ENCODE measurements at regions not wholly inside any gene's neighbourhood (a gene's known extent, or its start where the extent isn't known, plus 50 kb on each side); places are given as distances from the start of the nearest gene placed in this dataset.
"Not testable (repeated sequence)": the region's sequence is repeated elsewhere in the genome, so short reads cannot be mapped to it uniquely, and the experiment has no call there.

DNA sequence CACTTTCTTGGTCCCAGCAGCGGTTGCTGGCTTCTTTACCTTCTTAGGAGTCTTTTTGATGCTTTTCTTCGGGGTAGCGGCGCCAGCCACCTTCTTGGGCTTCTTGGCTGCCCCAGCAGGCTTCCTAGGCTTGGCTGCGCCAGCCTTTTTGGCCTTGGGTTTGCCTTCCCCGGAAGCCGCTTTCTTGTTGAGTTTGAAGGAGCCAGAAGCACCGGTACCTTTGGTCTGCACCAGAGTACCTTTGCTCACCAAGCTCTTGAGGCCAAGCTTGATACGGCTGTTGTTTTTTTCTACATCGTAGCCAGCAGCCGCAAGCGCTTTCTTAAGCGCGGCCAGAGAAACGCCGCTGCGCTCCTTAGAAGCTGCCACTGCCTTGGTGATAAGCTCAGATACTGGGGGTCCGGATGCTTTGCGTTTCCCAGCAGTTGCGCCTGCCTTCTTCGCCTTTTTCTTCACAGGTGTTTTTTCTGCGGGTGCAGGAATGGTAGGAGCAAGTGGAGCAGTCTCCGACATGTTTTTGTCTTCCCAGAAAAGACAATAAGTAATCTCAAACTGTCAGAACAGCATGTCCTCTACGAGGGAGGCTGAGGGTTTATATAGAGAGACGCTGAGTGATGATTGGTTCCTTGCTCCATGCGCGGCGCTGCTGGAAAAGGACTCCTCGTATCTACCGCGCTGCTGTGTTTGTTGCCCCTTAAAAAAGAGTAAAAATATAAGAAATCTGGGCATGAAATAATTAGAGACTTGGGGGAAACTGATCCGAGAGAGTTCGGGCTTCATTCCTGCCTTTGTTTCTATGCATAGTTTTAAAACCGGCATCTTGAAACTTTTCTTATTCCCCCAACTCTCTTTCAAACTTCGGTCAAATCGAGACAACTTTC, 130.3 kb upstream of the BTN3A2 start:
- DNase-seq, result peak; percentile 72 to 90

DNA sequence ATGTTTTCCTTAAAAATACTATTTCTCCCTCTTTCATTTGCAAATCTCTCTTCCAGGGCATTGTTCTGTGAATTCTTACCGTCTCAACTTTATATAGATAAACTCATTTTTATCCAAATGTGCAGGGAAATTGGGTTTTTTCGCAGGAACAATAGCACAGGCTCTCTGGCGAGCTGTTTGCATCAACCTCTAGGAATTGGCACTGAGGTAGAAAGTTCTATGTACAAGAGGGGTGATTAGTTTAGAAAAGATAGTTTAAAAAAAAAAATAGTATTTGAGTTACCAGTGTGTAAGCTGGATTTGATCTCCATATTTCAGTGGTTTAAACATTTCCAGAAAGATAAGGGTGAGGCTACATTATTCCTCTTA, 129.7 kb upstream of the BTN3A2 start:
- no peak for DNase-seq

DNA sequence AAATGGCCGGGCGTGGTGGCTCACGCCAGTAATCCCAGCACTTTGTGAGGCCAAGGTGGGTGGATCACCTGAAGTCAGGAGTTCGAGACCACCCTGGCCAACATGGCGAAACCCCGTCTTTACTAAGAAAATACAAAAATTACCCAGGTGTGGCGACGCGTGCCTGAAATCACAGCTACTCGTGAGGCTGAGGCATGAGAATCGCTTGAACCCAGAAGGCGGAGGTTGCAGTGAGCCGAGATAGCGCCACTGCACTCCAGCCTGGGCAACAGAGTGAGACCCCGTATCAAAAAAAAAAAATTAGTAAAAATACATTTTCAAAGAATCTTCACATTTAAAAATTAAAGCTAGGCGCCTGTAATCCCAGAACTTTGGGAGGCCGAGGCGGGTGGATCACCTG, 125.6 kb upstream of the BTN3A2 start:
- DNase-seq, result not testable (repeated sequence)

DNA sequence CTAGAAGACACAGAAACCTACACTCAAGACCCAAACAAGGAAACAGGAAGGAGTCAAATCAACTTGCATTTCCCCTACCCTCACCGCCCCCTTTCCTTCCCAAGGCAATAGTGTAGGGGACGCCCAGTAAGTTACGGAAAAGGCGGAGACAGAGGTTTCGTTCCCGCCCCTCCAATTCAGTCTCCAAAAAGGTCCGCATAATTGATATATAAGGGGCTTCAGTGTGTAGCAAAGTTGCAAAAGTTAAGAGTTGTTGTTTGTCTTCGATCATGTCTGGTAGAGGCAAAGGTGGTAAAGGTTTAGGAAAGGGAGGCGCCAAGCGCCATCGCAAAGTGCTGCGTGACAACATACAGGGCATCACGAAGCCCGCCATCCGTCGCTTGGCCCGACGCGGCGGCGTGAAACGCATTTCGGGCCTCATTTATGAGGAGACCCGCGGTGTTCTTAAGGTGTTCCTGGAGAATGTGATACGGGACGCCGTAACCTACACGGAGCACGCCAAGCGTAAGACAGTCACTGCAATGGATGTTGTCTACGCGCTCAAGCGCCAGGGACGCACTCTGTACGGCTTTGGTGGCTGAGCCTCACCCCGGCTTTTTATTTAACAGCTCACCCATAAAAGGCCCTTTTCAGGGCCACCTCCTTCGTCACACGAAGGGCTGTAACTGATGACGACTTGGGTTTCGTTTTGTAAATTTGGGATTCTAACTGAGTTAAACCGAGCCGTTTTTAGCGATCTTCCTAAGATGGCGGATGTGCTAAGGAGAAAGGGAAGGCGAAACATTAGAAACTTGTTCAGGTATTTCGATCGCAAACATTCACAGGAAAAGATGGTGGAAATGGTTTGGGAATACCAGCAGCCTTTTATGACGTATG, 124.6 kb upstream of the BTN3A2 start:
- DNase-seq, result peak; percentile 84 to 91

DNA sequence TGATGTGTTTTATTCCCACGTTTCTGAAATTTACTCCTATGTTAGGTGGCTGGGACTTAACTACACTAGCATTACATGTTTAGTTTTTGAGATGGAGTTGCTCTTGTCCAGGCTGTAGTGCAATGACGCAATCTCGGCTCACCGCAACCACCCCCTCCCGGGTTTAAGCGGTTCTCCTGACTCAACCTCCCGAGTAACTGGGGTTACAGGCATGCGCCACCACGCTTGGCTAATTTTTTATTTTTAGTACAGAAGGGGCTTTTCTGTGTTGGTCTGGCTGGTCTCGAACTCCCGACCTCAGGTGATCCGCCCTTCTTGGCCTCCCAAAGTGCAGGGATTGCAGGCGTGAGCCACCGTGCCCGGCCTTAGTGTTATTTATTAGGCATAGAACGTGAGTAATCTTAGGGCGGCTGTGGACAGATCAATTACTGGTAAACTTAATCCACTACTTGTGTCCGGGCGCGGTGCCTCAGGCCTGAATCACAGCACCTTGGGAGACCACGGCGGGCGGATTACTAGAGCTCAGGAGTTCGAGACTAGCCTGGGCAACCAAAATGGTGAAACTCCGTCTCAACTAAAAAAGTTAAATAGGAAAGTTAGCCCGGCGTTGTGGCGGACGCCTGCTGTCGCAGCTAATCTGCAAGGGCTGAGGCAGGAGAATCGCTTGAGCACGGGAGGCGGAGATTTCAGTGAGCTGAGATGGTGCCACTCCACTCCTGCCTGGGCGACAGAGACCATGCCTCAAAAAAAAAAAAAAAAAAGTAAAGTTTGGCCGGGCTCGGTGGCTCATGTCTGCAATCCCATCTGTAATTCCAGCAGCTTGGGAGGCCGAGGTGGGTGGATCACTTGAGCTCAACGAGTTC, 123.7 kb upstream of the BTN3A2 start:
- DNase-seq, result peak; percentile 35 to 53

DNA sequence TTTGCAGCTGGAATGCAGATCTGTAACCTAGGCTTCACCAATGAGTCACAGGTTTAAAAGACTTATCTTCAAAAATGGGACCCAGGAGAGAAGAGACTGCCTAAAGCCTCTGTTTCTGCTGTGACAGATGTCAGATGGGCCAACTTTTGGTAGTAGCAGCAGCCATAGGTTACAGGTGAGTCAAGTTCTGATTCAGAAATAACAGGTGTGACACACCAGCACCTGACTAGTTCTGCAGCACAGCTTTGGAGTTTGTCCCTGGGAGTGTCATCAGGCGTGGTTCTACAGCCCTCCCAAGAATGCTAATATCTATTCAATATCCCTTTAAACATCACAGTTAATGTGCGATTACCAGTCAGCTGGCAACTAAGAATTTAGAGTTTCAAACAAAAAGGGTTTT, 121.9 kb upstream of the BTN3A2 start:
- DNase-seq, result no peak

DNA sequence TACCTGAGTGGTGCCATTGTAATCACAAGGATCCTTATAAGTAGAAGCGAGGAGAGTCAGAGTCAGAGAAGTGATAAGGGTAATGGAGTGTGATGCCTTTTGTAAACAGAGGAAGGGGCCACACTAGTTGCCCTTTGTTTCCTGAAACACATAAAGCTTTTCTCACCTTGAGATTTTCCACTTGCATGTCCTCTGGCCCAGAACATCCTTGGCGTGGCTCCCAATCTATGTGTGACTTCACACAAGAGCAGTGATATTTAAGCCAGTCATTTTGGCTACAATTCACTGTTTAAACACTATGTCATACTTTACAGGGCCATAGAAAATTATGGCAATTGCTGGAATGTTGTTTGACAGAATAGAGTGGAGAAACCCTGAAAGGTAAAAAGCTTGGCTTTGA, 121.2 kb upstream of the BTN3A2 start:
- DNase-seq, result no peak

DNA sequence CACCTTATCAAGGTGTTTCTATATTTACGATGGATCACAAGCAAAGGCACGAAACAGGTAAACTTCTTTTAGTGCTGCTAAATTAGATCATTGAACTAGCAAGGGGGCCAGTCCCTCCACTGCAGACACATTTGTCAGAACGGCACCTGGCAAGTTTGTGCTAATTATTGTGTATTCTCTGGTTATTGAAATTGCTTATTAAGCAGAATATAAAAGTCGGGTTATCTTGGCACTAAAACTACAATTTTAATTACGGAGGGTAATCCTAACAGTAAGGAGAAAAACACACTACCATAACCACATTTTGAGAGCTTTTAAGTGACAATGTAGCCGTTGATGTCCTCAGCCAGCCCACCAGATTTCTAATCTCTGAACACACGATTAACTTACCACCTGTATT, 118.9 kb upstream of the BTN3A2 start:
- no peak for DNase-seq

DNA sequence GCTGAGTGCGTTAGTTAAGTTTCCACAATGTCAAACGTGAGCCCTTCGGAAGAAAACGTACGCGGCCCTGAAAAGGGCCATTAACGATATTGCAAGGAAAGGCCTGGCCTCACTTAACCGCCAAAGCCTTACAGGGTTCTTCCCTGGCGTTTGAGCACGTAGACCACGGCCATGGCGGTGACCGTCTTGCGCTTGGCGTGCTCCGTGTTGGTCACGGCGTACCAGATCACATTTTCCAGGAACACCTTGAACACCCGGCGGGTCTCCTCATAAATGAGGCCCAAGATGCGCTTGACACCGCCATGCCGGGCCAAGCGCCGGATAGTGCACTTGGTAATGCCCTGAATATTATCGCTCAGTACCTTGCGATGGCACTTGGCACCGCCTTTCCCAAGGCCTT, 118.4 kb upstream of the BTN3A2 start:
- no peak for DNase-seq

DNA sequence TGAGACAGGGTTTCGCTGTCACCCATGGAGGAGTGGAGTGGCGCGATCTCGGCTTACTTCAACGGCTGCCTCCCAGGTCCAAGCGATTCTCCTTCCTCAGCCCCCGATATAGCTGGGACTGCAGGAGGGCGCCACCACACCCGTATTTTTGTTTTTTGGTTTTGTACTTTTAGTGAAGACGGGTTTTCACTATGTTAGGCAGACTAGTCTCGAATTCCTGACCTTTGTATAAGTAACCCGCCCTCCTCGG, 115.4 kb upstream of the BTN3A2 start:
- DNase-seq, result peak in 1 of 2 donors; percentile 39

DNA sequence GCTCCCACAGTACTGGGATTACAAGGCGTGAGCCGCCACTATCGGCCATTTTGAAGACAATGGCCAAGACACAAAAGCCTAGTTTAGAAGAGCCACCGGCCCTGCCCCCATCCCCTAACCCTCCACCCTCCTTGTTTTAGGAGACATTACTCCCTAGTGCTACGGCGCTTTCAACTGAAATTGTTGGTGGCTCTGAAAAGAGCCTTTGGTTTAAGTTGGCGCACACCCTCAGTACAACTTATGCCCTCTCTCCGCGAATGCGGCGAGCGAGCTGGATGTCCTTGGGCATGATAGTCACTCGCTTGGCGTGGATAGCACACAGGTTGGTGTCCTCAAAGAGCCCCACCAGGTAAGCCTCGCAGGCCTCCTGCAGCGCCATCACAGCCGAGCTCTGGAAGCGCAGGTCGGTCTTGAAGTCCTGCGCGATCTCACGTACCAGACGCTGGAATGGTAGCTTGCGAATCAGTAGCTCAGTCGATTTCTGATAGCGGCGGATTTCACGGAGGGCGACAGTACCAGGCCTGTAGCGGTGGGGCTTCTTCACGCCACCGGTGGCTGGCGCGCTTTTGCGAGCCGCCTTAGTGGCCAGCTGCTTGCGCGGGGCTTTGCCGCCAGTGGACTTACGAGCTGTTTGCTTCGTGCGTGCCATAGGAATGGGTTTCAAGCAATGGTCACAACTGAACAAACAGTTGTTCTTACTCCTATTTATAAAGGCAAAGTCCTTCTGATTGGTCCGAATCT, 114.9 kb upstream of the BTN3A2 start:
- DNase-seq, result peak; percentile 70 to 82

DNA sequence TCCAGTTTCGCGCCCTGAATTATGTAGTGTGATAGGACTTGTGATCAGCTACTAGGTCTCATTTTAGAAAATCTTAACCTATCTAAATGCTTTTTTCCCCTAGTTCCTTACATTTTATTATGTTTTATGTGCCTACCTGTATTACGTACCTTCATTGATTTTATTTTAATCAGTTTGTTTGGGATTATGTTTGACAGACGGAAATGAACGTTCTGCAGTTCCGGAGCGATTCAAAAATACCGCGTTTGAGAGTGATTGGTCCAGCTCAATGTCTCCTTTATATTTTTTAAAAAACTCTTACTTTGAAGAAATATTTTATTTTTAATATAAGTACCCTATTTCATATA, 114.3 kb upstream of the BTN3A2 start:
- peak in 1 of 2 donors; percentile 59 for DNase-seq

DNA sequence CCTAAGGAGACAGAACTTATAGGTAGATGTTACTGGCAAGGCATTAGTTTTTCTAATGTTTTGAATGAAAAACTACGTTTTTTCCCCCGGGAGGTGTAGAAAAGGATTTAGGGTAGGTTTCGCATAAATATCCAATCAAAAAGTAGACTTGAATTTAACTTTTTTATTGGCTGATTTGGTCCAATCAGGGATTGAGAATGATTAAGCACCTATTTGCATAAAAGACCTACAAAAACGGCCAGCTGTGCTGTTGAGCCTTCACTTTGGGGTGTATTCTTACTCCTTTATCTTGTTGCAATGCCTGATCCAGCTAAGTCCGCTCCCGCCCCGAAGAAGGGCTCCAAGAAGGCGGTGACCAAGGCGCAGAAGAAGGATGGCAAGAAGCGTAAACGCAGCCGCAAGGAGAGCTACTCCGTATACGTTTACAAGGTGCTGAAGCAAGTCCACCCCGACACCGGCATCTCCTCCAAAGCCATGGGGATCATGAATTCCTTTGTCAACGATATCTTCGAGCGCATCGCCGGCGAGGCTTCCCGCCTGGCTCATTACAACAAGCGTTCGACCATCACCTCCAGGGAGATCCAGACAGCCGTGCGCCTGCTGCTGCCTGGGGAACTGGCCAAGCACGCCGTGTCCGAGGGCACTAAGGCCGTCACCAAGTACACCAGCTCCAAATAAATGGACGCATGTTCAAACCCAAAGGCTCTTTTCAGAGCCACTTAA, 113.5 kb upstream of the BTN3A2 start:
- peak; percentile 78 to 95 for DNase-seq

DNA sequence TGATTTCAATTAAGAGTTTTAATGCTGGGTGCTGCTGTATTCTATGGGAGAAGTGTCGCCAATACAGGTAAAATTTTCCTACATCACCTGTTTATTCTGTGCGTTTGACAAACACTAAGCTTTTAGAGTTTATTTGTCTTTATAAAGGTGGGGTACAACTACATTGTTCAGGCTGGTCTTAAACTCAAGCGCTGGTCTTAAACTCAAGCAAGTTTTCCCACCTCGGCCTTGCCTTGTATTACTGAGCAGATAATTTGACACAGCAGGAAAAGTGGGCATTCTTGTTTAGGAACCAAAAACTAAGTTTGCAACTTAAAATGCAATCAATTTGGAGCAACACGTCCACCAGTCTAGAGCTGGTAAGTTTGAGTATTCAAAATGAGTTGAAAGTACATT, 112.9 kb upstream of the BTN3A2 start:
- DNase-seq, result no peak

DNA sequence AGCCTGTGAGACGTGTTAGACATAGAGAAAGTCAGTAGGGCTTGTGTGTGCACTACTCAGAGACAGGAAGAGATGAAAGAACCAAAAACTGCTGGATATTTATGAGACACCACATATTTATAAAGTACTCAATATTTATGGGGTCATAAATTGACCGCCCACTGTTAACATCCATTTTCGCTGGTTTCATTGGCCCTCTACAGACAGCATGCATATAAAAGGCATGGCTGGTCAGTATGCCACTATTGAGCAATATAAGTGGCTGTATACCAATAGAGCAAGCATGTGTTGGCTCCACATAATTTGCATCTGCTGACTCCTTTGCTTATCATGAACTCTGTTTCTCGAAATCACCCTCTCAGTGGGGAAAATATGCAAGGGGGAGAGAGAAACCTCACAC, 110.3 kb upstream of the BTN3A2 start:
- DNase-seq, result no peak

DNA sequence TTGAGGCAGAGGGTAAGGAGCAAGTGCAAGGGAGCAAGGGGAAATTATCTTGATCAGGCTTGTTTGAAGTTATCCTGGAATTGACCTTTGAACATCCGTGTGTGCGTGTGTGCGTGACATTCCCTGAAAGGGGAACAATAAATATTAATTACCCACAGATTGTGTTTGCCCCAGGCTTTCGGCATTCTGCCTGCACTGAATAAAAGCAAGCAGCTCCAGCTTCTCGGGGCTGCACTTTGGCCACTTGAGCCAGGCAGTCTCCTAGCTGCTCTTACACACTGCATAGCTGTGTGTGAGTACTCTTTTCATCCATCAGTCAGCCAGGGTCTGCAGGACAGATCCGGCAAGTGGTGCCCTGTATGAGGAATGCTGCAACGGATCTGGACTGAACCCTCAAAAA, 107.7 kb upstream of the BTN3A2 start:
- DNase-seq, result no peak

DNA sequence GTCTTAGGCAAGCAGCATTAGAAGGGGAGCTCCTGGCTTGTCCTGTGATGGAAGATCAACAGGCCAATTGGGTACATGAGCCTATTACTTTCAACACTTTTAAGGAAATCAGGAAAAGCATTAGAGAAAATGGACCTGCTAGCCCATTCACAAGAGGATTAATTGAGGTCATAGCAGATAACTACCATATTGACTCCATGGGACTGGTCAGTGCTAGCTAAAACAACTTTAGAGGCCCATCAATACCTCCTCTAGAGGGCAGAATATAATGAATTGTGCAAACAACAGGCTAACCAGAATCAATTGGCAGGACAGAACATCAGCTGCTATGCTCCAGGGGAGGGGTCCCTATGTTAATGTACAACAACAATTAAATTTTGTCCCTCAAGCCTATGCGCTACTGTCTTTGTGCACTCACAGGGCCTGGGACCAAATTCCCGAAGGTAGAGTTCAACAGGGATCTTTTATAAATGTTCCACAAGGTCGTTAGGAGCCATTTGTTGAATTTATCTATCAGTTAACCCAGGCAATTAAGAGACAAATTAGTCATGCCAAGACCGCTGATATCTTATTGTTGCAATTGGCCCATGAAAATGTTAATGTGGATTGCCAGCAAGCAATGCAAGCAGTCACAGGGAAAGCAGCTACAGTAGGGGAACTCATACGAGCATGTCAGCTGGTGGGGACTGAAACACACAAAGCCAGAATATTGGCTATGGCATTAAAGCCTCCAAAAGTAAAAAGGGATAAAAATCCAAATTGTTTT, 106.6 kb upstream of the BTN3A2 start:
- DNase-seq, result no peak

DNA sequence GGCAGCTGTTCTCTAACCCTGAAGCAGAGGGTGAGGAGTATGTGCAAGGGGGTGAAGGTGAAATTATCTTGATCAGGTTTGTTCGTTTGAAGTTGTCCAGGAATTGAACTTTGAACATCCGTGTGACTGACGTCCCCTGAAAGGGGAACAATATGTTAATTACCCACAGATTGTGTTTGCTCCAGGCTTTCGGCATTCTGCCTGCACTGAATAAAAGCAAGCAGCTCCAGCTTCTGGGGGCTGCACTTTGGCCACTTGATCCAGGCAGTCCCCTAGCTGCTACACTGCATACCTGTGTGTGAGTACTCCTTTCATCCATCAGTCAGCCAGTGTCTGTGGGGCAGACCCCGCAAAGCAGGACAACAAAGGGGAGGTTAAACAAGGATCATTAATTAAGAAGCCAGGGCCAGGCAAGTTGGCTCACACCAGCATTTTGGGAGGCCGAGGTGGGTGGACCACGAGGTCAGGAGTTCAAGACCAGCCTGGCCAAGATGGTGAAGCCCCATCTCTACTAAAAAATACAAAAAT, 104.8 kb upstream of the BTN3A2 start:
- no peak for DNase-seq

DNA sequence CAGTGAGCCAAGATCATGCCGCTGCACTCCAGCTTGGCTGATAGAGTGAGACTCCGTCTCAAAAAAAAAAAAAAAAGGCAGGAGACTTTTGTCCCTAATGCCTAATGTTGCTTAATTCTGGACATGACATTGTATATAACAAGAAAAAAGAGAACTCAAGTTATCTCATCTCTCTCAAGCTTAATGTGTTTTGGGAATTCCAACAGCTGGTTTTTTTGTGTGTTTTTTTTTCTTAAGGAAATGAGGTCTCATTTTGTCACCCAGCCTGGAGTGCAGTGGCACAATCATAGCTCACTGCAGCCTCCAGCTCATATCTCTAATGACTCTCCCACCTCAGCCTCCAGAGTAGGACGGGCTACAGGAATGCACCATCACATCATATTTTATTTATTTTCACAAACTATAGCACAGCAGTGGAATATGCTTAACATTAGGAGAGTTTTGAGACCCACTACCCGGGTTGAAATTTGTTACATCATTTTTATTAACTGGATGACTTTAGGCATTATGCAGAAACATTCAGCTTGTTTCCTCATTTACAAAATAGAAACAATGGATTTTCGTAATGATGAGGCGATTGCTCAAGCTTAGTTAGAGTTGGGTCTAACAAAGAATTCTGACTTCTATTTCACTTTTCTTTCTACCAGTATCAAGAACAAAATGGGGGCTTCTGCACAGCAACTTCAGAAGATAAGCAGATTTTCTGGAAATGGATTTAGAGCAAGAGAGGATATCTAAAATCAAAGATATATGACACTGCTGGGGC, 104.1 kb upstream of the BTN3A2 start:
- peak; percentile 55 to 91 for DNase-seq

DNA sequence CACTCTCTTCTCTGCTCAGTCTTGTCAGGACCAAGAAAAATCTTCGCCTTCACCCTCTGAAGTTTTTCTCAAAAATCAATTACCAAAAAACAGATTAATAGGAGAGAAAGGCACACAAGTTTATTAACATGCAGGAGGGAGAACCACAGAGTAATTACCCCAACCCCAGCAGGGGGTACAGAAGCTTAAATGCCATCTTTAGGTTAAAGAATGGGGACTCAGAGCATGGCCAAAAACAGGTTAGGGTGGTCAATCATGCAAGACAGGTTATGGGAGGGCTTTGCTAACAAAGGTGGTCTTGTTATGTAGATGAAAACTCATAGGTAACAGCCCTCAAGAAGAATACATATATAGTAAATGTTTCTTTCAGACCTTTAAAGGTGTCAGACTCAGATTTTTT, 100.5 kb upstream of the BTN3A2 start:
- DNase-seq, result no peak
